Activated B cell treated with CpG ODN at 0.5 μM for 24 hours (primary cell): ENCODE measurements at regions not wholly inside any gene's neighbourhood (a gene's known extent, or its start where the extent isn't known, plus 50 kb on each side); places are given as distances from the start of the nearest gene placed in this dataset.
"Not testable (repeated sequence)": the region's sequence is repeated elsewhere in the genome, so short reads cannot be mapped to it uniquely, and the experiment has no call there.

ENCODE experiments used
- ATAC-seq: fragments of 200-7000 bp; cut with Tn5 transposase; one replicate; pipeline ENCODE4 v1.10.0; 2021; ENCODE audit warnings: low read depth, mild to moderate bottlenecking, moderate library complexity
- CTCF ChIA-PET: fragments of 350-600 bp; sonication (Branson Sonifier 250); formaldehyde crosslinking; loops from one replicate; lab custom pipeline; 2021; ENCODE audit warnings: antibody characterized with exemption; lab: Charles Lee
- POLR2A ChIA-PET: fragments of 350-600 bp; sonication (Branson Sonifier 250); formaldehyde crosslinking; loops from one replicate; lab custom pipeline; 2021; ENCODE audit warnings: antibody characterized with exemption; lab: Charles Lee
- DNase-seq: peaks from one replicate; pipeline ENCODE4 v3.0.0; 2022
- H3K27ac Mint-ChIP-seq: one replicate; pipeline ENCODE4 v1.8.0; 2020; ENCODE audit warnings: mixed read lengths
- H3K27me3 Mint-ChIP-seq: one replicate; pipeline ENCODE4 v1.8.0; 2021; ENCODE audit warnings: mixed read lengths
- H3K36me3 Mint-ChIP-seq: one replicate; pipeline ENCODE4 v1.8.0; 2021; ENCODE audit warnings: low read depth, mixed read lengths
- H3K4me1 Mint-ChIP-seq: one replicate; pipeline ENCODE4 v1.8.0; 2021; ENCODE audit warnings: mixed read lengths
- H3K4me3 Mint-ChIP-seq: one replicate; pipeline ENCODE4 v1.8.0; 2020; ENCODE audit warnings: mild to moderate bottlenecking, mixed read lengths
- H3K9me3 Mint-ChIP-seq: one replicate; pipeline ENCODE4 v1.8.0; 2020; ENCODE audit warnings: mixed read lengths
- intact Hi-C: fragments of 100-400 bp; cut with micrococcal nuclease; formaldehyde crosslinking; loops from one replicate; pipeline ENCODE4 v1.15.1; 2024
- TF ChIP-seq, protein P1 (sequence below): fragments of 200-600 bp; IDR thresholded peaks from one replicate; pipeline ENCODE4 v1.8.0; 2022; ENCODE audit warnings: antibody characterized with exemption, mild to moderate bottlenecking

DNA sequence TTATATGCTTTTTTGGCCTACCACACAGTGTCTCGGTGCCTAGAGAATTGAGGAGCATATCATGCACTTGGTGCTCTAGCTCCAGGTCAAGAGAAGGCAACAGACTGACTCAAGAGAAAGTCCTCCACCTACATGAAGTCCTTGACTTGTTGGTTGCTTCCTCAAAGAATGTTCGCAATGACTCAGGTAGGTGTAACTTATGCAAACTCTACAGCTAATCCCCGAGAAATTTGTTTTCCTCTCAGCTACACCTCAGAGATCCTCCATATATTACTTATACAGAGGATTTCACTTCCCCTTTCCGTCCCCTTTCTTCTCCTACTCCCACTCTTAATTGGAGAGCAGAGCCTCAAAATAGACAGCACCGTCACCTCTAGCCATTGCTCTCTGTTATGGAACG lies 1013.1 kb downstream of the KCNMA1 start:
- Mint-ChIP-seq H3K4me1 (peaks cover 4% of the 10 kb centered on the region), H3K9me3 (peaks cover 4% of the 10 kb centered on the region), H3K36me3 (no peaks in the 10 kb centered on the region), H3K27me3 (no peaks in the 10 kb centered on the region), H3K4me3 (no peak overlapping the region), H3K27ac (no peak overlapping the region)
- TF ChIP-seq, protein P1, sequence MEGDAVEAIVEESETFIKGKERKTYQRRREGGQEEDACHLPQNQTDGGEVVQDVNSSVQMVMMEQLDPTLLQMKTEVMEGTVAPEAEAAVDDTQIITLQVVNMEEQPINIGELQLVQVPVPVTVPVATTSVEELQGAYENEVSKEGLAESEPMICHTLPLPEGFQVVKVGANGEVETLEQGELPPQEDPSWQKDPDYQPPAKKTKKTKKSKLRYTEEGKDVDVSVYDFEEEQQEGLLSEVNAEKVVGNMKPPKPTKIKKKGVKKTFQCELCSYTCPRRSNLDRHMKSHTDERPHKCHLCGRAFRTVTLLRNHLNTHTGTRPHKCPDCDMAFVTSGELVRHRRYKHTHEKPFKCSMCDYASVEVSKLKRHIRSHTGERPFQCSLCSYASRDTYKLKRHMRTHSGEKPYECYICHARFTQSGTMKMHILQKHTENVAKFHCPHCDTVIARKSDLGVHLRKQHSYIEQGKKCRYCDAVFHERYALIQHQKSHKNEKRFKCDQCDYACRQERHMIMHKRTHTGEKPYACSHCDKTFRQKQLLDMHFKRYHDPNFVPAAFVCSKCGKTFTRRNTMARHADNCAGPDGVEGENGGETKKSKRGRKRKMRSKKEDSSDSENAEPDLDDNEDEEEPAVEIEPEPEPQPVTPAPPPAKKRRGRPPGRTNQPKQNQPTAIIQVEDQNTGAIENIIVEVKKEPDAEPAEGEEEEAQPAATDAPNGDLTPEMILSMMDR, result no peak
- peak; percentile 56 for ATAC-seq
- CTCF ChIA-PET, result no interaction called here
- intact Hi-C loops, result no loop called here
- DNase-seq, result no peak
- POLR2A ChIA-PET, result no interaction called here

DNA sequence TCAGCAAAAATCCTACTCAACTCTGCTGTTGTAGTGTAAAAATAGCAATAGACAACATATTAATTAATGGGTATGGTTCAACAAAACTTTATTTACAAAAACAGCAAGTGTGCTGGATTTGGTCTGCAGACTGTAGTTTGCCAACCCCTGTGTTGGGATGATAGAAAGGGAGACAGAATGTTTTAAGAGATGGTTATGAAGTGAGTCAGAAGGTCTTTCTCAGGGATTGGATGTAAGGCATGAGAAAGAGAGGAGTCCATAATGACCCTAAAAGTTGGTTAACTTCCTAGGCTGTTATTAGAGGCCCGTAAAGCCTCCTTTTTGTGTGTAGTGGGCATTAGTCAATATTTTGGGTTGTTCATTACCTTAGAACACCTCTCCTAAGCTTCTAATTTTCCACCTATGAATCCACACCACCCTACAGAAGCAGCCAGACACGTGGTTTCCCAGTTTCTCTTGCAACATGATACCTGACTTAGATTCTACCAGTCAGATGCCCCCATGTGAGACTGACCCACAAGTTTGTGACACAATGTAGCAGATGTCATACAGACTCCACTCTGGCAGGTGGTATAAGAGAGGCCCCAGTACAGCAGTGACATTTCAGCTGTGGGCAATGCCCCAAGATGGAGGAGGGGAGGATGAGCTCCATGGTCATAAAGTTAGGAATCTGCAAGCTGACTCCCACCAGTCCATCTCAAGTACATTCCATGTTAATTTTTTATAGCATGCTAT lies 1015.6 kb downstream of the KCNMA1 start:
- POLR2A ChIA-PET, result no interaction called here
- H3K9me3 Mint-ChIP-seq, result peaks cover 7% of the 10 kb centered on the region
- ATAC-seq, result no peak
- TF ChIP-seq, protein P1, result no peak
- no peaks in the 10 kb centered on the region for H3K36me3 Mint-ChIP-seq
- DNase-seq, result no peak
- H3K4me1 Mint-ChIP-seq, result peaks cover 4% of the 10 kb centered on the region
- H3K4me3 Mint-ChIP-seq, result no peak overlapping the region
- CTCF ChIA-PET, result no interaction called here
- intact Hi-C loops, result no loop called here
- H3K27ac Mint-ChIP-seq, result no peak overlapping the region
- no peaks in the 10 kb centered on the region for H3K27me3 Mint-ChIP-seq

DNA sequence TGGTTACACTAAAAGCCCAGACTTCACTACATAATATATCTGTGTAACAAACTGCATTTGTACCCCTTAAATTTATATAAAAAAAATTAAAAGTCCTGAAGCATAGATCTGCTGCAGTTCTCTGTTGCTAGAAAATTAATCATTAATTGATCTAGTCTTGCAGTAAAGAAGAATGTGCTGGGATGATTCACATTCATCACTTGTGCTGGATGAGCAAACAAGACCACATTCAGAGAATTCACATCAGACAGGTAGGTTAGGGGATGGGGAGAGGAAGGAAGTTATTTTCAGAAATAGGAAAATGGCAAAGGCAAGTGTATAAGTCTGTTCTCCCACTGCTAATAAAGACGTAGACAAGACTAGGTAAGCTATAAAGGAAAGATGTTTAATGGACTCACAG lies 1019.0 kb downstream of the KCNMA1 start:
- no peaks in the 10 kb centered on the region for H3K4me1 Mint-ChIP-seq
- no peaks in the 10 kb centered on the region for H3K36me3 Mint-ChIP-seq
- H3K27ac Mint-ChIP-seq, result no peak overlapping the region
- TF ChIP-seq, protein P1, result no peak
- ChIA-PET POLR2A (no interaction called here), CTCF (no interaction called here)
- H3K4me3 Mint-ChIP-seq, result no peak overlapping the region
- ATAC-seq (no peak), DNase-seq (no peak)
- no peaks in the 10 kb centered on the region for H3K27me3 Mint-ChIP-seq
- intact Hi-C loops, result no loop called here
- peaks cover 7% of the 10 kb centered on the region for H3K9me3 Mint-ChIP-seq

DNA sequence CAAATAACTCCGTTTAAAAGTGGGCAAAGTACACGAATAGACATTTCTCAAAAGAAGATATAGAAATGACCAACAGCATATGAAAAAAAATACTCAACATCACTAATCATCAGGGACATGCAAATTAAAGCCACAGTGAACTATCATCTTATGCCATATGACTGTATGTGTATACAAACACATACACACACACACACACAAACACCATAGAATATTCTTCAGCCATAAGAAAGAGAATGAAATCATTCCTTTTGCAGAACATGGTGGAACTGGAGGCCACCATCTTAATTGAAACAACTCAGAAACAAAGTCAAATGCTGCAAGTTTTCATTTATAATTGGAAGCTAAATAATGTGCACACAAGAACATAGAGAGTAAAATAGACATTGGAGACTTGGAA lies 1019.4 kb downstream of the KCNMA1 start:
- DNase-seq (no peak), ATAC-seq (no peak)
- H3K4me3 Mint-ChIP-seq, result no peak overlapping the region
- no peaks in the 10 kb centered on the region for H3K27me3 Mint-ChIP-seq
- ChIA-PET CTCF (no interaction called here), POLR2A (no interaction called here)
- intact Hi-C loops, result no loop called here
- no peaks in the 10 kb centered on the region for H3K4me1 Mint-ChIP-seq
- no peaks in the 10 kb centered on the region for H3K36me3 Mint-ChIP-seq
- H3K27ac Mint-ChIP-seq, result no peak overlapping the region
- peaks cover 7% of the 10 kb centered on the region for H3K9me3 Mint-ChIP-seq
- TF ChIP-seq, protein P1, result no peak

DNA sequence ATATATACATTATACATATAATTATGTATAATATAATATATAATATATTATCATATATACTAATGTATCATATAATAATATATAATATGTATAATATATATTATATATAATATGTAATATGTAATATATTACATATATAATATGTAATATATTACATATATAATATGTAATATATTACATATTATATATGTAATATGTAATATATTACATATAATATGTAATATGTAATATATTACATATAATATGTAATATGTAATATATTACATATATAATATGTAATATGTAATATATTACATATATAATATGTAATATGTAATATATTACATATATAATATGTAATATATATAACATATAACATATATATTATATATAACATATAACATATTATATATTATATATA lies 1020.9 kb downstream of the KCNMA1 start:
- POLR2A ChIA-PET, intact Hi-C loops, H3K9me3 Mint-ChIP-seq, H3K27ac Mint-ChIP-seq, DNase-seq, ATAC-seq, CTCF ChIA-PET, H3K36me3 Mint-ChIP-seq, H3K4me1 Mint-ChIP-seq, H3K4me3 Mint-ChIP-seq, H3K27me3 Mint-ChIP-seq: not testable (repeated sequence)

- Mint-ChIP-seq H3K36me3 (no peaks in the 10 kb centered on the region), H3K9me3 (peaks cover 4% of the 10 kb centered on the region), H3K4me1 (no peaks in the 10 kb centered on the region), H3K4me3 (no peak overlapping the region), H3K27me3 (no peaks in the 10 kb centered on the region), H3K27ac (no peak overlapping the region)
- ChIA-PET CTCF (no interaction called here), POLR2A (no interaction called here)
- no peak for ATAC-seq
- TF ChIP-seq, protein P1, result no peak
- DNase-seq, result no peak
- intact Hi-C loops, result no loop called here
Measured at GRCh38 chr10:76615049-76615448, 1022.6 kb downstream of the KCNMA1 start.
